ENCODE measurements at regions not wholly inside any gene's neighbourhood (a gene's known extent, or its start where the extent isn't known, plus 50 kb on each side); places are given as distances from the start of the nearest gene placed in this dataset.

DNA sequence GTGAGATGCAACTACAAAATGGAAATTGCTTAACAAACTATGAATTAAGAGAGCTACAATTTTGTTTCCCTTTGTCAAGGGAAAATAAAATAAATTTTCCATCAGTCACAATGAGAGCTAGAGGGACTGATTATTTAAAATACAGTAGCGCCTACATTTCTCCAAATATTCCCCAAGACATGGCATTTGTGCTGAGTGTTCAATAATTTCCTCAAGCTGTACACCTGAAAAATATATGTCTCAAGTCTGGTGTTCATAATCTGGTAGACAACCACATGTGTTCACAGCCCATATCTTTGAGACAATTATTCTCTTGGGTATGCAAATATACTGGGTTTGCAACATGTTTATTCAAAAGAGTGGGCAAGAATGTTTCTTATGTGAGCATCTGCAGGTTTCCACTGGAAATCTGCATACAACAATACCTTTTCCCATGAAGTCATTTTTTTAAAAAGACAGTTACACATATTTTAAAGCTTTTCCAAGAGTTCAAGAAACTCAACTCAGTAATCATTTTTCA is 240.1 kb upstream of the VRK2 start:
- ATAC-seq (replicated peaks in 6 of 8): peak in 3 of 8 experiments; percentile 31 to 58 (median 44)
- no peak overlapping the region for H3K27ac ChIP-seq
- H3K4me3 ChIP-seq: no peak overlapping the region
- 20 to 100% (median 83%) methylated on average over 1 of the region's 1 CpG; no CpG with 5 or more reads in 2 of the 10 experiments for WGBS, 10 experiments
- in situ Hi-C loops (cut with MboI; ENCODE audit: low pct_unique_long_range_greater_than_20kb in 2 of 9, low sequenced_read_pairs in 9 of 9, unreplicated experiment in 9 of 9): no loop called here
- no peaks in the 10 kb centered on the region for H3K4me1 ChIP-seq (replicated peaks in 1 of 2)

DNA sequence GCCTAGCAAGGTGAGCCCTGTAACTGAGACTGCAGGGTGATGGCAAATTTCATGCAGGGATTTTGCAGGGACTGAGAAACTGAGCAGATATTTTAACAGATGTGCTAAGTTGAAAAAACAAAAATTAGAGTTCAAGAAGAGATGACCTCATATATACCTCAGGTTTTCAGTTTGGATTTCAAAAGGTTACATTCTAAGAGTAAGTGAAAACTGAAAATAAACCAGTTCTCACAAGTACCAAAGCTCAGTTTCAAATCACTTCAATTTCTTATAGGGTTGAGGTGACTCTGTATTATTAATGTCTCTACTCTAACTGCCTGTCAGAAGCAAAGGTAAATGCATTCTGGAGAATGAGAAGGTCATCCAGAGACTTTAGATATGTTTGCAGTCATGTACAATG is 237.4 kb upstream of the VRK2 start:
- ATAC-seq (replicated peaks in 6 of 8): no peak
- Histone ChIP-seq H3K4me1 (replicated peaks in 1 of 2) (no peaks in the 10 kb centered on the region), H3K4me3 (no peak overlapping the region), H3K27ac (no peak overlapping the region)
- in situ Hi-C loops (cut with MboI; ENCODE audit: low pct_unique_long_range_greater_than_20kb in 2 of 9, low sequenced_read_pairs in 9 of 9, unreplicated experiment in 9 of 9): no loop called here

DNA sequence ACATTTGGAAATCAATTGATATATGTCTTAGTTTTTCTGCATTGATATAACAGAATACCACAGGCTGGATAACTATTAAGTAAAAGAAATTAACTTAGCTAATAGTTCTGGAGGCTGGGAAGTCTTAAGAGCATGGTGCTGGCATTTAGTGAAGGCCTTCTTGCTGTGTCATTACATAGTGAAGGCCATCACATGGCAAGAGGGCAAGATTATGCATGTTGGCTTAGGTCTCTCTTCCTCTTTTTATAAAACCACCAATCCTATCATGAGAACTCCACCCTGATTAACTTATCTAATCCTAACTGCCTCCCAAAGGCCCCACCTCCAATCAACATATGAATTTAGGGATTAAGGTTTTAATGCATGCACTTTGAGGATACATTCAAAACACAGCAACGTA is 225.5 kb upstream of the VRK2 start:
- Histone ChIP-seq H3K27ac (no peak overlapping the region), H3K4me1 (replicated peaks in 1 of 2) (no peaks in the 10 kb centered on the region), H3K4me3 (no peak overlapping the region)
- ATAC-seq (replicated peaks in 6 of 8): peak in 1 of 8 experiments; percentile 34
- in situ Hi-C loops (cut with MboI; ENCODE audit: low pct_unique_long_range_greater_than_20kb in 2 of 9, low sequenced_read_pairs in 9 of 9, unreplicated experiment in 9 of 9): no loop called here
- WGBS, 10 experiments: 0 to 100% (median 63%) methylated on average over 1 of the region's 1 CpG

DNA sequence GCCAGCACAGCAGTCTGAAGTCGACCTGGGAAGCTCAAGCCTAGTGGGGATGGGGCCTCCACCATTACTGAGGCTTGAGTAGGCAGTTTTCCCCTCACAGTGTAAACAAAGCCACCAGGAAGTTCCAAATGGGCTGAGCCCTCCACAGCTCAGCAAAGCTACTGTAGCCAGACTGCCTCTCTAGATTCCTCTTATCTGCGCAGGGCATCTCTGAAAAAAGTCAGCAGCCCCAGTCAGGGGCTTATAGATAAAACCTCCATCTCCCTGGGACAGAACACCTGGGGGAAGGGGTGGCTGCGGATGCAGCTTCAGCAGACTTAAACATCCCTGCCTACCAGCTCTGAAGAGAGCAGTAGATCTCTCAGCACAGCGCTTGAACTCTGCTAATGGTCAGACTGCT is 218.4 kb upstream of the VRK2 start:
- ATAC-seq (replicated peaks in 6 of 8): no peak
- 0 to 50% (median 20%) methylated on average over 1 to 2 of the region's 4 CpGs; no CpG with 5 or more reads in 5 of the 10 experiments for WGBS, 10 experiments

DNA sequence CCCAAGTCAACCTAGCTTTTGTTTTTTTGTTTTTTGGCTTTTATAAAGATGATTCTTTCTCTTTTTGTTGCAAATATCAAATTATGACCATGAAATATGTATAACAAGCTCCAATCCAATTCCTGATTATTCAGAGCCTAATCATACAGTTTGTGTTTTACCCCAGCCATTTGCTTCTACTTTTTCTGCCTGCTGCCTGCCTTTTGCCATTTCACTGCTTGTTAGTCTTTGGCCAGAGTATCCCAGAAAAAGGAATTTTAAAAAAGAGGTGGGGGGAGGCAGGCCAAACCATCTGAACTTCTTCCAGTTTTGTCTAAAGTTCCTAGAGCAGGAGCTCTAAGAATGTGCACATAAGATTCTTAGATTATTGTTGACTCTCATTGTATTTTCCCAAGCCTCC is 211.9 kb upstream of the VRK2 start:
- no peak for ATAC-seq (replicated peaks in 6 of 8)
- H3K4me1 ChIP-seq (replicated peaks in 1 of 2): no peaks in the 10 kb centered on the region
- in situ Hi-C loops (cut with MboI; ENCODE audit: low pct_unique_long_range_greater_than_20kb in 2 of 9, low sequenced_read_pairs in 9 of 9, unreplicated experiment in 9 of 9): no loop called here
- H3K4me3 ChIP-seq: no peak overlapping the region
- no peak overlapping the region for H3K27ac ChIP-seq

More for the DNA sequence above, 218.4 kb upstream of the VRK2 start:
- in situ Hi-C loops (cut with MboI; ENCODE audit: low pct_unique_long_range_greater_than_20kb in 2 of 9, low sequenced_read_pairs in 9 of 9, unreplicated experiment in 9 of 9): no loop called here
- no peaks in the 10 kb centered on the region for H3K4me1 ChIP-seq (replicated peaks in 1 of 2)
- no peak overlapping the region for H3K4me3 ChIP-seq
- H3K27ac ChIP-seq: no peak overlapping the region

DNA sequence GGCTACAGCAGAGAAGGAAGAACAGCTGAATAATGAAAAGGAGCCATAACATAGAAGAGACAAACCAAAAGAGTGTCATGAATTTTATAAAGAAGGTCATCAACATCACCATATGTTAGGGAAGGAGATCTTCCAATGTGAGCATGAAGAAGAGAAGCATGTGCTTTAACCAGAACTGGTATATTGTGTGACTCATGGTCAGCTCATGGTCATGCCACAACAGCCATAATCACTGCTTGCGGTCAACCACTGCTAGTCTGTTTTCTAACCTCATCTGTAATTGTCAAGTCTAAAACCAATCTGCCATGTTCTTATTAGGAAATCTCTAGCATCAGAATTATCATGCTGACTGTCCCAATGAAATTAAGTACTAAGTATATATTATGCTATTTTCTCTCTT is 204.1 kb upstream of the VRK2 start:
- WGBS, 10 experiments: 17 to 100% (median 66%) methylated on average over 1 of the region's 1 CpG; no CpG with 5 or more reads in 2 of the 10 experiments
- H3K27ac ChIP-seq: no peak overlapping the region
- in situ Hi-C loops (cut with MboI; ENCODE audit: low pct_unique_long_range_greater_than_20kb in 2 of 9, low sequenced_read_pairs in 9 of 9, unreplicated experiment in 9 of 9): no loop called here
- H3K4me3 ChIP-seq: no peak overlapping the region
- ATAC-seq (replicated peaks in 6 of 8): peak in 2 of 8 experiments; percentile 72 to 84
- no peaks in the 10 kb centered on the region for H3K4me1 ChIP-seq (replicated peaks in 1 of 2)

DNA sequence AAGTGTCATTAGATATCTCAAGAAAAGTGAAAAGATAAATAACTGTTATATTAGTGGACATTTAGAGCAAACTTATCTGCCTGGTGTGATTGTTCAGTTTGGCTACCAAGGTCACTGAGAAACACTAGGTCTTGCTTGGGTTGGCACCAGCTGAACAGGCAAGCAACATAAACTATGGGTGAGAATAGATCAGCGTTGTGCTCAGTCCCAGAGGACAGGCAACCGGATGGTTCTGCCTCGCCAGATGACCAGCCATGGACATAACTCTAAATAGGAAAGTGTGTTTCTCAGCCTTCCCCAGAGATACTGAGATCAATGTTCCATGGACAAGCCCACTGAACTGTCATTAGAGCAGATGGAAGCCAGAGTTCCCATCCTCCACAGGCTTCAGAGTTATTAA is 203.4 kb upstream of the VRK2 start:
- Histone ChIP-seq H3K27ac (no peak overlapping the region), H3K4me3 (no peak overlapping the region), H3K4me1 (replicated peaks in 1 of 2) (no peaks in the 10 kb centered on the region)
- in situ Hi-C loops (cut with MboI; ENCODE audit: low pct_unique_long_range_greater_than_20kb in 2 of 9, low sequenced_read_pairs in 9 of 9, unreplicated experiment in 9 of 9): no loop called here
- ATAC-seq (replicated peaks in 6 of 8): no peak
- 73 to 92% (median 83%) methylated on average over 1 to 3 of the region's 3 CpGs; no CpG with 5 or more reads in 3 of the 10 experiments for WGBS, 10 experiments

DNA sequence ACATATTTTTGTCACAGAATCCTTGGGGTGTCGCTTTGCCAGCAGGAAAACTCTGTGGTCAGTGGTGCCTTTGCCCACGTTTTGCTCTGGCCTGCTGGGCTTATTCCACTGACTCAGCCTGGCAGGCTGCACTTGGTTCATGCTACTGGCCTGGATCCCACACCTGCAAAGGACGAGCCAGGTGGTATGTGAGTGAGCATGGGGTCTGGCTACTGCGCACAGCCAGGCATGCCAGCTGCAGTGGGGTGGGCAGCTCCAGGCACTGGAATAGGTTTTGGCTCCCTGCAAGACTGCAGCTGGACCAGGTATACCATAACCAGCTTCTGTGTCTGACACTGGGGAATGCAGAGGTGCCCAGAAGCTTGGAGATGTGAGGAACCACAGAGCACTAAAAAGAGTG is 197.9 kb upstream of the VRK2 start:
- WGBS, 10 experiments: 20 to 80% (median 54%) methylated on average over 1 to 4 of the region's 4 CpGs; no CpG with 5 or more reads in 2 of the 10 experiments
- H3K4me3 ChIP-seq: no peak overlapping the region
- H3K27ac ChIP-seq: no peak overlapping the region
- in situ Hi-C loops (cut with MboI; ENCODE audit: low pct_unique_long_range_greater_than_20kb in 2 of 9, low sequenced_read_pairs in 9 of 9, unreplicated experiment in 9 of 9): no loop called here
- no peaks in the 10 kb centered on the region for H3K4me1 ChIP-seq (replicated peaks in 1 of 2)
- no peak for ATAC-seq (replicated peaks in 6 of 8)

DNA sequence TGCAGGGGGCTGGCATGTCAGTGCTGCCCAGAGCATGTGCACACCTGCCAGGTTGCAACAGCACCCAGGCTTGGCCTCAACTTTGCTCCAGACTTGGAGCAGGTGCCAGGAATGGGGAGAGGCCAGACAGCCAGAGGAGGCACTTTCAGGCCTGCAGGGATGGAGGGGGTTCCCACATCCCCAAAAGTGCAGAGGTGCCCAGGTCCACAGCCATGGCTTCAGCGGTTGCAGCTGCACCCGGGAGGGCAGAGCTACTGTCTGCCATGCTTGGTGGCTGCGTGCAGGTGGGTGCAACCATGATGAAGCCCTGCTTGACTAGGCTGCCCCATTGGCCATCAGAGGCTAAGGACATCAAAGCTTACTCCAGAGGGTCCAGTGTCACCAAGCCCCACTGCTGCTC is 196.8 kb upstream of the VRK2 start:
- no peak for ATAC-seq (replicated peaks in 6 of 8)
- WGBS, 10 experiments: 0 to 80% methylated on average over 1 of the region's 3 CpGs; no CpG with 5 or more reads in 8 of the 10 experiments
- Histone ChIP-seq H3K4me1 (replicated peaks in 1 of 2) (no peaks in the 10 kb centered on the region), H3K4me3 (no peak overlapping the region), H3K27ac (no peak overlapping the region)
- in situ Hi-C loops (cut with MboI; ENCODE audit: low pct_unique_long_range_greater_than_20kb in 2 of 9, low sequenced_read_pairs in 9 of 9, unreplicated experiment in 9 of 9): no loop called here

DNA sequence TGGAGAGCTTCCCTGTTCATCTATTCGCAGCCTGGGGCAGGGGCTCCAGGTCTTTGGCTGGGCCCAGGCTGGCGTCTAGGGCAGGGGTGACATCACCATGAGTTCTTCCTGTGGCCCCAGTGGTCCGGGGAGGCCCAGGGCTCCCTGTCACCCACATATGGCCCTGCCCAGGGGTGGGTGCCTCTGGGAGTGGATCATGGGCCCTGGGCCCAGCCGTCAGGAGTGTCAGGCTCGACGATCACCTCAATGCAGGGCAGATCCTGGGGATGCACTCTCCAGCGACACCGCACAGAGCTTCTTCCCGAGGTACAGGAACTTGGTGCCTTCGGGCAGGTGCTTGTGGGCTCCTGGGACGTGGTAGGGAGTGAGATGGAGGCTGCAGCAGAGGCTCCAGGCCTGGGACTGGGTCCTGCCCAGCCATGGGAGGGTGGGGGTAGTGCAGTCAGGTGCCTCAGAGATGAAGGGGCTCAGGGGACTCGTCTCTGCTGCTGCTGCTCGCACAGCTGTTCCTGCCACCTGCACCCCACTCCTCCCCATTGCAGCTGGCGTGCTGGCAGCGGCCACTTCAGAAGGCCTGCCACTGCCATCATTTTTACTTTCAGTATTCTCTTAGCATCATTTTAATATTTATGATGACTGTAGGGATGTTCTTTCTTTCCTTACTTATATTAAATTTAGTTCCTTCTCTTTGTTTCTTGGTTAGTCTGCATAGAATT is 196.0 kb upstream of the VRK2 start:
- Histone ChIP-seq H3K4me1 (replicated peaks in 1 of 2) (no peaks in the 10 kb centered on the region), H3K27ac (no peak overlapping the region), H3K4me3 (no peak overlapping the region)
- ATAC-seq (replicated peaks in 6 of 8): no peak
- 60 to 100% (median 90%) methylated on average over 1 to 4 of the region's 15 CpGs; no CpG with 5 or more reads in 2 of the 10 experiments for WGBS, 10 experiments
- in situ Hi-C loops (cut with MboI; ENCODE audit: low pct_unique_long_range_greater_than_20kb in 2 of 9, low sequenced_read_pairs in 9 of 9, unreplicated experiment in 9 of 9): no loop called here

DNA sequence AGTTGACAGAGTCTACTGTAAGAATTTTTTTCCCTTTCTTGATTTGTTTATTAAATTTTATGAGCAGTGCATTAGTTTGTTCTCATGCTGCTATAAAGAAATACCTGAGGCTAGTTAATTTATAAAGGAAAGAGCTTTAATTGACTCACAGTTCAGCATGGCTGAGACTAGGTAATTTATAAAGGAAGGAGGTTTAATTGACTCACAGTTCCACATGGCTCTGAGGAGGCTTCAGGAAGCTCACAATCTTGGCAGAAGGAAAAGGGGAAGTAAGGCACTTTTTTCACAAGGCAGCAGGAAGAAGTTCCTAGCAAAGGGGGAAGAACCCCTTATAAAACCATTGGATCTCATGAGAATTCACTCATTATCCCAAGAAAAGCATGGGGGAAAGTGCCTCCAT is 191.4 kb upstream of the VRK2 start:
- Histone ChIP-seq H3K4me3 (no peak overlapping the region), H3K27ac (no peak overlapping the region), H3K4me1 (replicated peaks in 1 of 2) (no peaks in the 10 kb centered on the region)
- ATAC-seq (replicated peaks in 6 of 8): no peak
- in situ Hi-C loops (cut with MboI; ENCODE audit: low pct_unique_long_range_greater_than_20kb in 2 of 9, low sequenced_read_pairs in 9 of 9, unreplicated experiment in 9 of 9): no loop called here

DNA sequence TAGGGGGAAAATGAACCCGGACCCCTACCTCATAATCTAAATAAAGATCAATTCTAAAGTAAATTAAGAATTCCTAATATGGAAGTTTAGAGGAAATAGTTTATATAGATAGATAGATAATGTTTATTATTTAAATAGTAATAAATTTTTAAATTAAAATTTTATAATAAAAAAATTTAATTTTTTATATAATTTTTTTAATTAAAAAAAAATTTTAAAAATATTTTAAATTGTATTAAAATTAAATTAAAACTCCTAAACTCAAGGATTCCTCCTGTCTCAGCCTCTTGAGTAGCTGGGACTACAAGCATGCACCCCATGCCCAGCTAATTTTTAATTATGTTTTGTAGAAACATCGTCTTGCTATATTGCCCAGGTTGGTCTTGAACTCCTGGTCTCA is 186.9 kb upstream of the VRK2 start:
- ATAC-seq (replicated peaks in 6 of 8): no peak
- H3K4me1 ChIP-seq (replicated peaks in 1 of 2): no peaks in the 10 kb centered on the region
- in situ Hi-C loops (cut with MboI; ENCODE audit: low pct_unique_long_range_greater_than_20kb in 2 of 9, low sequenced_read_pairs in 9 of 9, unreplicated experiment in 9 of 9): no loop called here
- 41 to 100% (median 90%) methylated on average over 1 to 2 of the region's 2 CpGs for WGBS, 10 experiments
- no peak overlapping the region for H3K4me3 ChIP-seq
- no peak overlapping the region for H3K27ac ChIP-seq

DNA sequence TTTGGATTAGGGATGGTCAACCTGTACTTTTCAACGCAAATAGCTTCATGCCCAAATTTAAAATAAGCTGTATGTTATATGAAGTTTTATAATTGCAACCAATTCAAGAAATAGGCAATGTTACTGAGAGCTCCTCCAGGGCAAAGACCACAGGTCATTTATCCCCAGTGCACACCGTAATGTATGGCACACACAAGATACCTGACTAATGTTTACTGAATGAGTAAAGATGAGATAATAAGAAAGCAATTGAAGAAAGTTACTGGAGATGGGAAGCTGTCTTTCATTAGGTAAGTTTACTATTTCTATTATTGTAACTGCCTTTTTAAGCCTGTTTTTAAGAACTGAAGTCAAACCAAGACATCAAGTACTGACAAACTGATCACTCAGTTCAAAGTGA is 184.5 kb upstream of the VRK2 start:
- H3K27ac ChIP-seq: no peak overlapping the region
- H3K4me1 ChIP-seq (replicated peaks in 1 of 2): no peaks in the 10 kb centered on the region
- WGBS, 10 experiments: 67 to 100% (median 100%) methylated on average over 1 to 2 of the region's 2 CpGs; no CpG with 5 or more reads in 1 of the 10 experiments
- in situ Hi-C loops (cut with MboI; ENCODE audit: low pct_unique_long_range_greater_than_20kb in 2 of 9, low sequenced_read_pairs in 9 of 9, unreplicated experiment in 9 of 9): no loop called here
- H3K4me3 ChIP-seq: no peak overlapping the region
- ATAC-seq (replicated peaks in 6 of 8): no peak

DNA sequence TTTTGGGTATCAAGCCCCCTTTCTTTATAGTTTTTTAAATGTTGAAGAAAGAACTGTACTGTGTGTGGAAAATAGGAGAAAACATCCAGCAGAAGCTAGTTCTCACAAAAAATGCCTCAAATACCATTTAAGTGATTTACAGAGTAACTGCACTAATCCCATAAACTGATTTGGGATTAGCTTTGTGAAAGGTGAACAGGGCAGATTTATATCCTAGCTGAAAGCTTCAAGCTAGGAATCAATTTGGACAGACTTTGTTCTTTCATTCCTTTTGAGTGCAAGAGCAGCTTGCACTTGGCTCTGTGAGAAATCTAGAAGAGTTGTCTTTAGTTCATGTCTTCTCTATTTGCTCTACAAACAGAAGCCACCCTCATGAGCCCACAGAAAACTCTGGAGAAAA is 183.9 kb upstream of the VRK2 start:
- in situ Hi-C loops (cut with MboI; ENCODE audit: low pct_unique_long_range_greater_than_20kb in 2 of 9, low sequenced_read_pairs in 9 of 9, unreplicated experiment in 9 of 9): no loop called here
- Histone ChIP-seq H3K27ac (no peak overlapping the region), H3K4me1 (replicated peaks in 1 of 2) (no peaks in the 10 kb centered on the region), H3K4me3 (no peak overlapping the region)
- no peak for ATAC-seq (replicated peaks in 6 of 8)
